HG02623 (cell line): ENCODE measurements at regions not wholly inside any gene's neighbourhood (a gene's known extent, or its start where the extent isn't known, plus 50 kb on each side); places are given as distances from the start of the nearest gene placed in this dataset.
"Not testable (repeated sequence)": the region's sequence is repeated elsewhere in the genome, so short reads cannot be mapped to it uniquely, and the experiment has no call there.

Source experiments
- ATAC-seq: cut with Tn5 transposase; IDR thresholded peaks from one replicate; pipeline ENCODE4 v1.9.1; 2021; ENCODE audit warnings: moderate library complexity; ENCODE audit not compliant: unreplicated experiment

DNA sequence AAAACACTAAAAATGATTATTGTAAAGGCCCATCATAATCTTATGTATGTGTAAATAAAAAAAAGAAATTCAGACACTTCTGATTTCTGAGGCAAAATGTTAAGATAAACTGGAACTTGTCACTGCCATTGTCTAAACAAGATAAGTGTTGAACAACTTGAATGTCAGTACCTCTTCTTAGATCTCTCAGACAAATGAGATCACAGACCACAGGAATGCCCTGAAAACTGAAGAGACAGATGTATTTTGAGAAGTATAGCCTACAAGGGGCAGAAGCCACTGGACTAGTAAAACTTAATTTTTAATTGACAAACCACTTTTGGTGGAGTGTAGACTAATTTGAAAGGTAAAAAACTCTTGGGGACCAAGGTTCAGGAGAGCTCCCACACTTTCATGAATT is 375.5 kb upstream of the SLITRK5 start:
- ATAC-seq = no peak

- ATAC-seq = no peak
Observed at GRCh38 chr13:87302034-87302433, 369.1 kb upstream of the SLITRK5 start.

DNA sequence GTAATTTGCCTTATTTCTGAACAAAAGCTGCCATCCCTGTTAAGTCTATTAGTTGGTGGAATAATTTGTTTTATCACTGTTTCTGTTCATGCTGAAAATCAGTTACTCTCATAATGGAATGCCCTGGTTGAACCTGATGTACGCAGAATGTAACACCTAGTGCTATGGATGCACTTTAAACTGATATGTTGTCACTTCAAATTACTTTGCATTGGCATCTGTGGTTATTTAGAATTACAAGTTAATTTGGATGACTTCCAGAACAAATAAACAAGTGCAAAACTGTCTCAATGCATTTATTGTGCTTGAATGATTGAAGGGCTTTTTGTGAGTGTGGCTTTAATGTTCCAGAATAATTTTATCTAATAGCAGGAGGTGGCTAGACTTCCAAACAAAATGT is 368.2 kb upstream of the SLITRK5 start:
- ATAC-seq = no peak

DNA sequence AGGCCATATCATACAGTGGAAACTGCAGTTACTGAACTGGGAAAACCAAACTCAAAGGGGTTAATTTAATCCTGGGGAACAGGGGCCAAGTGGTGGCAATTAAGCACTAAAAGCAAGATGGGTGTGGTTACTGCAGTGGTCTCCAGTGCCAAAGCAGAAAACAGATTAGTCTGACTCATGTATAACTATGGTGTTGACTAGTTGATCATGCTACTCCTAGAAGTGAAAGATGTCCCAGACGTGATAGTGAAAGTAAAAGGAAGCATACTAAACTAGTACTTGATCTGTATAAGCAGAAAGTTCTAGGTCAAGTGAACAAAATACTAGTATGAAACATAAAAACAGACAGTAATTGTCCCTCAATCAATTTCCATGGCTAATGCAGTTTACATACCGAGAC is 360.0 kb upstream of the SLITRK5 start:
- ATAC-seq = no peak

- no peak for ATAC-seq
Observed at GRCh38 chr13:87314822-87315221, 356.3 kb upstream of the SLITRK5 start.

DNA sequence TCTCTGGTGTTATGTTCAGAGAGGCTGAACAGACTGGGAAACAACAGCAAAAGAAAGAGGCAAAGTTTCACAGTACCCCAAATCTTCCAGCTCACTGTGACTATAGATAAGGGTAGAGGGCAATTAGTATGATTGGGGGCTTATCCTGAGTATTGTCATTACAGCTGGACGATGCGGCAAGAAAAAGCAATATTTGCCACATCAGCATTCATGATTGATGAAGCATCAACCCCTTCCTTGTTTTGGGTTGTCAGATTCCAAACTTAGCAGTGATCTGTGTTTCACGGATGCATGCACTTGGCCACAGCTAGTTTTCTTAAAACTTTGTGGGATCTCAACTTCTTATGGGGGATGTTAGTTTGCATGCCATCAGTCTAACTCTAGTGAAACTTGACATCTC is 348.8 kb upstream of the SLITRK5 start:
- ATAC-seq = no peak

DNA sequence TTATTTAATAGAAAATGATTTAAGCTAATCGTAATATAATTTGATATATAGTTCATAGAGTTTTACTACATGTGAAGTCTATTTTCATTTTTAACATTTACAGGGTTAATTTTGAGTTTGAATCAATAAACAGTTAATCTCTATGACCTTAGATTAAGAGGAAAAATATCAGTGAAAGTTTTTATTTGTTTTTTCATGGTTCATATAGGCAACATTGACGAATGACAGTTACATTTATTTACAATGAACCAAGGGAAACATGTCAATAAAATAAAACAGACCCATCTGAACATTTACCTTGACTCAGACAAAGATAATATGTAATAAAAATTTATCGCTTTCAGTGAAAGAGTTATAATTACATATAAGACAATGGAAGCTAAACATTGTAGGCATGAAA is 346.6 kb upstream of the SLITRK5 start:
- ATAC-seq = no peak

GRCh38 chr13:87331178-87331577 is 340.0 kb upstream of the SLITRK5 start:
- no peak for ATAC-seq

GRCh38 chr13:87333599-87333998 is 337.6 kb upstream of the SLITRK5 start:
- ATAC-seq = no peak

DNA sequence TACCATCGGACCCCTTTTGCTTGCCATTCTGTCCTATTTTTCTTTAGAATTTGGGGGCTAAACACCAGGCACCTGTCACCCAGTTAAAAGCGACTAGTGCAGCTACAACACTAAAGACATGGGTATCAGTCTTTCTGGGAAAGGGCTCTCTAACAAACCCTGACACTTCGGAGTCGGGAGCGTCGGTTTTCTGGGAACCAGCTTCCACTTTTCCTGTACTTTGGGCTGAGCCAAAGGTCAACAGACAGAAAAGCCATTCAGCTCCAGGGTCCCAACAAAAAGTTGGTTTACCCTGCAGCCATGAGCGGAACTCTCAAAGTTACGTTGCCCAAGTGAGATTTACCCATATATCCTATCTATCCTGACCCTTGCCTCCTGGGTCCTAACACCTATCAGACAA is 337.0 kb upstream of the SLITRK5 start:
- no peak for ATAC-seq

DNA sequence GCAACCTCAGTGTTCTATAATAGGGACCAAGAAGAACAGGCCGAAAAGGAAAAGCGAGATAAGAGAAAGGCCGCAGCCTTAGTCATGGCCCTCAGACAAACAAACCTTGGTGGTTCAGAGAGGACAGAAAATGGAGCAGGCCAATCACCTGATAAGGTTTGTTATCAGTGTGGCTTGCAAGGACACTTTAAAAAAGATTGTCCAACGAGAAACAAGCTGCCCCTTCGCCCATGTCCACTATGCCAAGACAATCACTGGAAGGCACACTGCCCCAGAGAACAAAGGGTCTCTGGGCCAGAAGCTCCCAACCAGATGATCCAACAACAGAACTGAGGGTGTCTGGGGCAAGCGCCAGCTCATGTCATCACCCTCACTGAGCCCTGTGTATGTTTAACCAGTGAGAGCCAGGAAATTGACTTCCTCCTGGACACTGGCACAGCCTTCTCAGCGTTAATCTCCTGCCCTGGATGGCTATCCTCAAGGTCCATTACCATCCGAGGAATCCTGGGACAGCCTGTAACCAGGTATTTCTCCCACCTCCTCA is 334.8 kb upstream of the SLITRK5 start:
- not testable (repeated sequence) for ATAC-seq

GRCh38 chr13:87344176-87344575 is 327.0 kb upstream of the SLITRK5 start:
- ATAC-seq = no peak

- ATAC-seq = no peak
Observed at GRCh38 chr13:87355451-87355850, 315.7 kb upstream of the SLITRK5 start.

- ATAC-seq = no peak
Observed at GRCh38 chr13:87356314-87356713, 314.9 kb upstream of the SLITRK5 start.

DNA sequence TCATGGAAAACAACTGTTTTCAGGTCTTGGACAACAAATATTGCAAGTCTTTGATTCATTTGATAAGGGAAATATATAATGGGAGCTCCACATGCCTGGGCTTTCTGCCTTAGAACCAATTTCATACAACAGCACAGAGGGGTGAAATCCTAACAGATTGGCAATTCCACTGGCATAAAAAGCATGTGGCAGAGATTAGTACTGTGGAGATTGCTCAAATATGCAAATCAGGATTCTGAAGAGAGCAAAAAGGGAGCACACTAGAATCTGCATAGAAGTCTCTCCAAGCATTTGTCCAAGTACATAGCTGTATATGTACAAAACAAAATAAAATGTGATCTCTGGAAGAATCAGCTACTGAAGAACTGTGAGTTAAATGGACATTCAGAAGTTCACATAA is 312.9 kb upstream of the SLITRK5 start:
- no peak for ATAC-seq

DNA sequence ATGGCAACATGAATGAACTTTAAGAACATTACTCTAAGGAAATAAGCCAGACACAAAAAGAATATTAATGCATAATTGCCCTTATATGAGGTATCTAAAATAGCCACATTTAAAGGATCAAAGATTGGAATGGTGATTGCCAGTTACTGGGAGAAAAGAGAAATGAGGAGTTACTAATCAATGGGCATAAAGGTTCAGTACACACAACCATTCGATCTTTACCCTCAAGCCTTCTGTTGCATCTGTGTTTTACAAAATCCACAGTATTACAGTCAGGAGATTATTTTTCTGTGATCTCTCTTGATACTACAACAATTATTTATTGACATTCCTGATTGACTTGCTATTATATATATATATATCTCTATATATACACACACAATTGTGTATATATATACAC is 310.0 kb upstream of the SLITRK5 start:
- ATAC-seq = no peak

- no peak for ATAC-seq
Observed at GRCh38 chr13:87368639-87369038, 302.5 kb upstream of the SLITRK5 start.

DNA sequence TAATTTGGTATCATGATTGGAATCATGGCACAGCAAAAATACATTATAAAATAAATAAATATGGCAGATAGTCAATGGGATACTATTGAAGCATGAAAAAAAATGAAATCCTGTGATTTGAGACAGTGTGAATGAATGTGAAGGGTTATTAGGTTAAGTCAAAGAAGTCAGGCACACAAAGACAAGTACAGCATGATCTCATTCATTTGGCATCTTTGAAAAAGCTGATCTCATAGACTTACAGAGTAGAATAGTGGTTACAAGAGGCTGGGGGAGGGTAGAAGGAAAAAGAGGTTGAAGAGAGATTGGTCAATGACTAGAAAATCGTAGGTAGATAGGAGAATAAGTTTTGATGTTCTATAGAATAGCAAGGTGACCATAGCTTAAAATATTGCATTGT is 295.1 kb upstream of the SLITRK5 start:
- no peak for ATAC-seq

- no peak for ATAC-seq
Observed at GRCh38 chr13:87384099-87384498, 287.1 kb upstream of the SLITRK5 start.

DNA sequence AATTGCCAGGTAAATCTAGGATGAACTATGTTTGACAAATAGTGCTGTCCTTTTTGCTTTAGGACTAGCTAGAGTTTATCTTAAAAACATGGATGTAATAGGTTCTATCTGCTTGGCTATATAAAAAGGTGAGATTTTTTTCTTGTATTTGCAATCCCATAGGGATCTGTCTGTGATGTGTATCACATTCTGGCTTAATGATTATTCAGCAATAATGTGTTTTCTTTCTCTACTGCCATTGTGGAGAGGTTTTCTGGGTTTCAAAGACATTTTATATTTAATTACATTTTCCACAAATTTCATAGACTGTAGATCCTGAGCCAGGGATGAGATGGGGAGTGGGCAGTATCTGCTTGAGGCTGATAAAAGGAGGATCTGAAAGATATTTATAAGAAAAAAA is 277.8 kb upstream of the SLITRK5 start:
- no peak for ATAC-seq

GRCh38 chr13:87398047-87398446 is 273.1 kb upstream of the SLITRK5 start:
- no peak for ATAC-seq

DNA sequence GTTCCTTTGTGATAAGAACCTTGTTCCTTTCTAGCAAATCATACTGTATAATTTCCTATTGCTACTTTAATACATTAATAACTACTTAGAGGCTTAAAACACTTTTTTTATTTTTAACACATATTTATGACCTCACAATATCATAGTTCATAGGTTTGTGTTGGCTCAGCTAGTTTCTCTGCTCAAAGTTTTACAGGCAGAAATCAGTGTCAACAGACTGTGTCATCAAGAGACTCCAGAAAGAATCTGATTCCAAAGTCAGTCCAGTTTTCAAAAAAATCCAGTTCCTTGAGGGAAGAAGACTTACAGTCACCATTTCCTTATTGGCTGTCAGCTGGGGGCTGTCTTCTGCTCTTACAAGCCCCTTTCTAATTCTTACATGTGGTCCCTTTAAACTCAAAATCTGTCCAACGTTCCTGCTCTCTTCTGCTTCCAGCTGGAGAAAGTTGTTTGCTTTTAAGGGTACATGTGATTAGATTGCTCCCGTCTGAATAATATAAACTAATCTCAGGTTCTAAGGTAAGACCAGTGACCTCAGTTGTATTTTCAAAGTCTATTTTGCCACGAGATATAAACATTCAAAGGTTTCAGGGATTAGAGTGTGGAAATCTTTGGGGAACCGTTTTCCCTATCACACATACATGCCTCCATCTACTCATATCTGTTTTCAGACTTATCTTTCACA is 267.3 kb upstream of the SLITRK5 start:
- ATAC-seq = no peak

GRCh38 chr13:87426742-87427141 is 244.4 kb upstream of the SLITRK5 start:
- ATAC-seq = no peak
